ENCODE measurements at regions not wholly inside any gene's neighbourhood (a gene's known extent, or its start where the extent isn't known, plus 50 kb on each side); places are given as distances from the start of the nearest gene placed in this dataset.

GRCh38 chr10:21257191-21257590 is 268.3 kb downstream of the SKIDA1 start:
- intact Hi-C loops (cut with DNase I; ENCODE audit: low total_unique reads), result no loop called here
- no peak for DNase-seq
- Histone ChIP-seq H3K27ac (no peak overlapping the region), H3K9me3 (no peaks in the 10 kb centered on the region), H3K27me3 (no peaks in the 10 kb centered on the region), H3K36me3 (no peaks in the 10 kb centered on the region), H3K4me1 (no peaks in the 10 kb centered on the region), H3K4me3 (no peak overlapping the region)
- TF ChIP-seq POLR2A (IDR thresholded peaks at IDR 0.05), result no peak
- no peak for TF ChIP-seq CTCF (IDR thresholded peaks at IDR 0.05)
- TF ChIP-seq EP300 (IDR thresholded peaks at IDR 0.05), result no peak
- no peak for TF ChIP-seq POLR2AphosphoS5 (IDR thresholded peaks at IDR 0.05)
- WGBS, 5 donors, result 79 to 89% (median 85%) methylated on average over 2 of the region's 2 CpGs

GRCh38 chr10:21249435-21249834 is 276.0 kb downstream of the SKIDA1 start:
- TF ChIP-seq CTCF (IDR thresholded peaks at IDR 0.05) (no peak), POLR2AphosphoS5 (IDR thresholded peaks at IDR 0.05) (no peak)
- 87 to 100% (median 96%) methylated on average over 1 of the region's 1 CpG for WGBS, 5 donors

GRCh38 chr10:21247592-21247991 is 277.9 kb downstream of the SKIDA1 start:
- 85 to 94% (median 88%) methylated on average over 1 of the region's 1 CpG for WGBS, 5 donors

More at GRCh38 chr10:21249435-21249834, 276.0 kb downstream of the SKIDA1 start:
- Histone ChIP-seq H3K9me3 (no peaks in the 10 kb centered on the region), H3K4me3 (no peak overlapping the region), H3K4me1 (no peaks in the 10 kb centered on the region), H3K27ac (no peak overlapping the region), H3K36me3 (no peaks in the 10 kb centered on the region), H3K27me3 (no peaks in the 10 kb centered on the region)
- no peak for DNase-seq
- intact Hi-C loops (cut with DNase I; ENCODE audit: low total_unique reads), result no loop called here

GRCh38 chr10:21246178-21246577 is 279.3 kb downstream of the SKIDA1 start:
- H3K4me3 ChIP-seq, result no peak overlapping the region
- no peak overlapping the region for H3K27ac ChIP-seq
- H3K36me3 ChIP-seq, result no peaks in the 10 kb centered on the region
- DNase-seq, result no peak
- WGBS, 5 donors, result 89 to 95% (median 93%) methylated on average over 5 of the region's 5 CpGs
- H3K27me3 ChIP-seq, result no peaks in the 10 kb centered on the region
- H3K9me3 ChIP-seq, result no peaks in the 10 kb centered on the region
- intact Hi-C loops (cut with DNase I; ENCODE audit: low total_unique reads), result no loop called here
- H3K4me1 ChIP-seq, result no peaks in the 10 kb centered on the region
- TF ChIP-seq POLR2AphosphoS5 (IDR thresholded peaks at IDR 0.05), result no peak
- TF ChIP-seq EP300 (IDR thresholded peaks at IDR 0.05), result no peak
- TF ChIP-seq POLR2A (IDR thresholded peaks at IDR 0.05), result no peak
- TF ChIP-seq CTCF (IDR thresholded peaks at IDR 0.05), result no peak

More at GRCh38 chr10:21247592-21247991, 277.9 kb downstream of the SKIDA1 start:
- TF ChIP-seq EP300 (IDR thresholded peaks at IDR 0.05), result no peak
- TF ChIP-seq CTCF (IDR thresholded peaks at IDR 0.05), result no peak
- TF ChIP-seq POLR2A (IDR thresholded peaks at IDR 0.05), result no peak
- no peak for TF ChIP-seq POLR2AphosphoS5 (IDR thresholded peaks at IDR 0.05)
- Histone ChIP-seq H3K9me3 (no peaks in the 10 kb centered on the region), H3K4me3 (no peak overlapping the region), H3K4me1 (no peaks in the 10 kb centered on the region), H3K27me3 (no peaks in the 10 kb centered on the region), H3K27ac (no peak overlapping the region), H3K36me3 (no peaks in the 10 kb centered on the region)
- DNase-seq, result no peak
- intact Hi-C loops (cut with DNase I; ENCODE audit: low total_unique reads), result no loop called here

All from stomach (tissue), 8 donors.